ENCODE measurements at regions not wholly inside any gene's neighbourhood (a gene's known extent, or its start where the extent isn't known, plus 50 kb on each side); places are given as distances from the start of the nearest gene placed in this dataset.
A peak's percentile ranks its signal among the peaks of the same experiment; 100 is the strongest.

DNA sequence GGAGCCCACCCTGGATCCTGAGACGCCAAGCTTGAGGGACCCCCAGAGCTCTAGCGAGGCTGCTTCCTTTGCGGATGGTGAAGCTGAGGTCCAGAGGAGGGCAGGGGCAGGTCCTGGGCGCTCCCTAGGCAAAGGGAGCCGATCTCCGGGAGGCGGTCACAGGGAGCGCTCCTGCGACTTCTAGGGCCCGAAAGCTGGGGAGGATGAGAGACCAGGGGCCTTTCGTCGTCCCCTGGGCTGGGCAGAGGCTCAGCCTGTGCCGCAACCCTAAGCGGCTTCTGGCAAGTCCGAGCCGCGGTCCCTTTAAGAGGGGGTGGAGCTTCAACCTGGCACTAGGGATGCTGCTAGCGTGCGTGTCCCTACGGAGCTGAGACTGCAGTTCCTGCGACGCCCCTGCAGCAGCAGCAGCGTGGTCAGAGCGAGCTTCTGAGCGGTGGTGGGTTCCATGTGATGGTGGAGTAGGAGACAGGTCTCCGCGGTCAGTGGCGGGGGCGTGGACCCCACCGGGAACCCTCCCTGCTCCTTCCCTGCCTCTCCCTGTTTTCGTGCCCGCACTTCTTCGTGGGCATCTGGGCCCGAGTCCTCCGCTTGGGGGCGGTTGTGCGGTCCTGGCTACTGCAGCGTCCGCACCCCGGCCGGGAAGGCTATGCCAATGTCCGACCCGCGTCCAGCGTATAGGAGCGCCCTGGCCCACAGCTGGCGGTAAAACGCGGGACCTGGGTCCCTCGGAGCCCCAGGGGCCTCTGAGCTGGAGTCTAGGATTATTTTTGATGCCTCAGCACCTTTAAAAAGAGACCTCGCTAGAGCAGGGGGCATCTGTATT lies 154.6 kb downstream of the CCDC74A start:
- TF ChIP-seq, protein P1, sequence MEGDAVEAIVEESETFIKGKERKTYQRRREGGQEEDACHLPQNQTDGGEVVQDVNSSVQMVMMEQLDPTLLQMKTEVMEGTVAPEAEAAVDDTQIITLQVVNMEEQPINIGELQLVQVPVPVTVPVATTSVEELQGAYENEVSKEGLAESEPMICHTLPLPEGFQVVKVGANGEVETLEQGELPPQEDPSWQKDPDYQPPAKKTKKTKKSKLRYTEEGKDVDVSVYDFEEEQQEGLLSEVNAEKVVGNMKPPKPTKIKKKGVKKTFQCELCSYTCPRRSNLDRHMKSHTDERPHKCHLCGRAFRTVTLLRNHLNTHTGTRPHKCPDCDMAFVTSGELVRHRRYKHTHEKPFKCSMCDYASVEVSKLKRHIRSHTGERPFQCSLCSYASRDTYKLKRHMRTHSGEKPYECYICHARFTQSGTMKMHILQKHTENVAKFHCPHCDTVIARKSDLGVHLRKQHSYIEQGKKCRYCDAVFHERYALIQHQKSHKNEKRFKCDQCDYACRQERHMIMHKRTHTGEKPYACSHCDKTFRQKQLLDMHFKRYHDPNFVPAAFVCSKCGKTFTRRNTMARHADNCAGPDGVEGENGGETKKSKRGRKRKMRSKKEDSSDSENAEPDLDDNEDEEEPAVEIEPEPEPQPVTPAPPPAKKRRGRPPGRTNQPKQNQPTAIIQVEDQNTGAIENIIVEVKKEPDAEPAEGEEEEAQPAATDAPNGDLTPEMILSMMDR (IDR thresholded peaks at IDR 0.05 in 8 of 11, conservative IDR thresholded peaks at IDR 0.05 in 3 of 11), result peak in 3 of 11 experiments; percentile 22 to 40 (median 22)
- TF ChIP-seq POLR2A (IDR thresholded peaks at IDR 0.05) (no peak), POLR2AphosphoS5 (IDR thresholded peaks at IDR 0.05) (peak; percentile 78 to 85 (median 80))
